ENCODE measurements at regions not wholly inside any gene's neighbourhood (a gene's known extent, or its start where the extent isn't known, plus 50 kb on each side); places are given as distances from the start of the nearest gene placed in this dataset.

- ATAC-seq: no peak
- TF ChIP-seq ESRRG (CRISPR knock-in tag; IDR thresholded peaks at IDR 0.05) (no peak), CSDC2 (CRISPR knock-in tag; IDR thresholded peaks at IDR 0.05) (no peak), PATZ1 (CRISPR knock-in tag; IDR thresholded peaks at IDR 0.05; ENCODE audit: borderline replicate concordance) (no peak), SNAI2 (CRISPR knock-in tag; IDR thresholded peaks at IDR 0.05) (no peak), GLIS3 (CRISPR knock-in tag; IDR thresholded peaks at IDR 0.05) (no peak)
Measured at GRCh38 chr7:125506331-125506730, 576.7 kb upstream of the POT1 start.

- ATAC-seq: no peak
- TF ChIP-seq ZFP3 (CRISPR knock-in tag; IDR thresholded peaks at IDR 0.05) (no peak), BACH2 (CRISPR knock-in tag; IDR thresholded peaks at IDR 0.05; ENCODE audit: borderline replicate concordance) (no peak)
Measured at GRCh38 chr7:125504848-125505247, 575.2 kb upstream of the POT1 start.

GRCh38 chr7:125495997-125496396 is 566.4 kb upstream of the POT1 start:
- TF ChIP-seq PPARA (CRISPR knock-in tag; IDR thresholded peaks at IDR 0.05; ENCODE audit: borderline replicate concordance) (no peak), CREB5 (CRISPR knock-in tag; IDR thresholded peaks at IDR 0.05; ENCODE audit: low read depth) (no peak), ZC3H10 (CRISPR knock-in tag; IDR thresholded peaks at IDR 0.05) (no peak), PATZ1 (CRISPR knock-in tag; IDR thresholded peaks at IDR 0.05; ENCODE audit: borderline replicate concordance) (no peak), CSDC2 (CRISPR knock-in tag; IDR thresholded peaks at IDR 0.05) (no peak), TSHZ2 (CRISPR knock-in tag; IDR thresholded peaks at IDR 0.05) (no peak), RARB (CRISPR knock-in tag; IDR thresholded peaks at IDR 0.05) (no peak), ZFP3 (CRISPR knock-in tag; IDR thresholded peaks at IDR 0.05) (no peak), POU6F1 (CRISPR knock-in tag; IDR thresholded peaks at IDR 0.05; ENCODE audit: borderline replicate concordance, low read depth) (no peak), ZFP30 (CRISPR knock-in tag; IDR thresholded peaks at IDR 0.05) (no peak)
- no peak for ATAC-seq

- no peak for ATAC-seq
- TF ChIP-seq TCF4 (CRISPR knock-in tag; IDR thresholded peaks at IDR 0.05; ENCODE audit: borderline replicate concordance) (peak; percentile 43; the same call in 1 of the 2 replicates), ZNF565 (CRISPR knock-in tag; conservative IDR thresholded peaks at IDR 0.05; ENCODE audit: low read depth) (no peak), PATZ1 (CRISPR knock-in tag; IDR thresholded peaks at IDR 0.05; ENCODE audit: borderline replicate concordance) (no peak), CREB5 (CRISPR knock-in tag; IDR thresholded peaks at IDR 0.05; ENCODE audit: low read depth) (no peak)
Measured at GRCh38 chr7:125492521-125492920, 562.9 kb upstream of the POT1 start.
